ENCODE measurements at regions not wholly inside any gene's neighbourhood (a gene's known extent, or its start where the extent isn't known, plus 50 kb on each side); places are given as distances from the start of the nearest gene placed in this dataset.

DNA sequence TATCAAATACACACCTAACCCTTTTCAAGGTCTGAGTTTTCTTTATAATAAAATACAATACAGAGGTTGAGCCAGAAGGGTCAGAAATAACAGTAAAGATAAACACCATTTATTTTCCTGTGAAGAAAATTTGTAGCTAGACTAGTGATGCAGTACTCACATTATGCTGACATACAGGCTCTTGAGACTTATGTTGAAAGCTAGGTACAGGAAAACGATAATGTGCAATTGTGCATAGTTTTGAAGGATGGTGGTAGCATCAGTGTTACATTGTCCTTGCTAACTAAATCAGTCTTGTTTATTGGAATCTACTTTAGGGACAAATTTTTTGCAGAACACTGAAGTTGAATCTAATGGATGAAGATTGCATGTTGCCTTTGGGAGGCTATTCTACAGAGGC lies 1877.2 kb downstream of the PCDH7 start:
- TF ChIP-seq, protein P1, sequence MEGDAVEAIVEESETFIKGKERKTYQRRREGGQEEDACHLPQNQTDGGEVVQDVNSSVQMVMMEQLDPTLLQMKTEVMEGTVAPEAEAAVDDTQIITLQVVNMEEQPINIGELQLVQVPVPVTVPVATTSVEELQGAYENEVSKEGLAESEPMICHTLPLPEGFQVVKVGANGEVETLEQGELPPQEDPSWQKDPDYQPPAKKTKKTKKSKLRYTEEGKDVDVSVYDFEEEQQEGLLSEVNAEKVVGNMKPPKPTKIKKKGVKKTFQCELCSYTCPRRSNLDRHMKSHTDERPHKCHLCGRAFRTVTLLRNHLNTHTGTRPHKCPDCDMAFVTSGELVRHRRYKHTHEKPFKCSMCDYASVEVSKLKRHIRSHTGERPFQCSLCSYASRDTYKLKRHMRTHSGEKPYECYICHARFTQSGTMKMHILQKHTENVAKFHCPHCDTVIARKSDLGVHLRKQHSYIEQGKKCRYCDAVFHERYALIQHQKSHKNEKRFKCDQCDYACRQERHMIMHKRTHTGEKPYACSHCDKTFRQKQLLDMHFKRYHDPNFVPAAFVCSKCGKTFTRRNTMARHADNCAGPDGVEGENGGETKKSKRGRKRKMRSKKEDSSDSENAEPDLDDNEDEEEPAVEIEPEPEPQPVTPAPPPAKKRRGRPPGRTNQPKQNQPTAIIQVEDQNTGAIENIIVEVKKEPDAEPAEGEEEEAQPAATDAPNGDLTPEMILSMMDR (conservative IDR thresholded peaks at IDR 0.05; ENCODE audit: low read length) = no peak
- no peak for TF ChIP-seq EZH2phosphoT487 (IDR thresholded peaks at IDR 0.05; ENCODE audit: borderline replicate concordance, low read depth, low read length)
